ENCODE measurements at regions not wholly inside any gene's neighbourhood (a gene's known extent, or its start where the extent isn't known, plus 50 kb on each side); places are given as distances from the start of the nearest gene placed in this dataset.
"Not testable (repeated sequence)": the region's sequence is repeated elsewhere in the genome, so short reads cannot be mapped to it uniquely, and the experiment has no call there.

GRCh38 chr3:168660879-168661657 lies 565.3 kb upstream of the GOLIM4 start:
- TF ChIP-seq, protein P1, sequence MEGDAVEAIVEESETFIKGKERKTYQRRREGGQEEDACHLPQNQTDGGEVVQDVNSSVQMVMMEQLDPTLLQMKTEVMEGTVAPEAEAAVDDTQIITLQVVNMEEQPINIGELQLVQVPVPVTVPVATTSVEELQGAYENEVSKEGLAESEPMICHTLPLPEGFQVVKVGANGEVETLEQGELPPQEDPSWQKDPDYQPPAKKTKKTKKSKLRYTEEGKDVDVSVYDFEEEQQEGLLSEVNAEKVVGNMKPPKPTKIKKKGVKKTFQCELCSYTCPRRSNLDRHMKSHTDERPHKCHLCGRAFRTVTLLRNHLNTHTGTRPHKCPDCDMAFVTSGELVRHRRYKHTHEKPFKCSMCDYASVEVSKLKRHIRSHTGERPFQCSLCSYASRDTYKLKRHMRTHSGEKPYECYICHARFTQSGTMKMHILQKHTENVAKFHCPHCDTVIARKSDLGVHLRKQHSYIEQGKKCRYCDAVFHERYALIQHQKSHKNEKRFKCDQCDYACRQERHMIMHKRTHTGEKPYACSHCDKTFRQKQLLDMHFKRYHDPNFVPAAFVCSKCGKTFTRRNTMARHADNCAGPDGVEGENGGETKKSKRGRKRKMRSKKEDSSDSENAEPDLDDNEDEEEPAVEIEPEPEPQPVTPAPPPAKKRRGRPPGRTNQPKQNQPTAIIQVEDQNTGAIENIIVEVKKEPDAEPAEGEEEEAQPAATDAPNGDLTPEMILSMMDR (conservative IDR thresholded peaks at IDR 0.05; ENCODE audit: low read depth in 2 of 2): not testable (repeated sequence)
- TF ChIP-seq EZH2 (IDR thresholded peaks at IDR 0.05; ENCODE audit: low read depth, unreplicated experiment); NANOG (IDR thresholded peaks at IDR 0.05; ENCODE audit: borderline replicate concordance): not testable (repeated sequence)
- TF ChIP-seq, protein P2, sequence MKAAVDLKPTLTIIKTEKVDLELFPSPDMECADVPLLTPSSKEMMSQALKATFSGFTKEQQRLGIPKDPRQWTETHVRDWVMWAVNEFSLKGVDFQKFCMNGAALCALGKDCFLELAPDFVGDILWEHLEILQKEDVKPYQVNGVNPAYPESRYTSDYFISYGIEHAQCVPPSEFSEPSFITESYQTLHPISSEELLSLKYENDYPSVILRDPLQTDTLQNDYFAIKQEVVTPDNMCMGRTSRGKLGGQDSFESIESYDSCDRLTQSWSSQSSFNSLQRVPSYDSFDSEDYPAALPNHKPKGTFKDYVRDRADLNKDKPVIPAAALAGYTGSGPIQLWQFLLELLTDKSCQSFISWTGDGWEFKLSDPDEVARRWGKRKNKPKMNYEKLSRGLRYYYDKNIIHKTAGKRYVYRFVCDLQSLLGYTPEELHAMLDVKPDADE (IDR thresholded peaks at IDR 0.05): not testable (repeated sequence)

All from GM23338 (cell line).